GM21447 (cell line): ENCODE measurements at regions not wholly inside any gene's neighbourhood (a gene's known extent, or its start where the extent isn't known, plus 50 kb on each side); places are given as distances from the start of the nearest gene placed in this dataset.

Source experiments
- ATAC-seq: cut with Tn5 transposase; IDR thresholded peaks from one replicate; pipeline ENCODE4 v1.9.1; 2021; ENCODE audit not compliant: unreplicated experiment

GRCh38 chr21:31470896-31471694 lies 127.0 kb upstream of the TIAM1 start:
- ATAC-seq, result no peak

GRCh38 chr21:31460980-31461379 lies 116.9 kb upstream of the TIAM1 start:
- no peak for ATAC-seq

- no peak for ATAC-seq
Measured at GRCh38 chr21:31459457-31459856, 115.4 kb upstream of the TIAM1 start.

- no peak for ATAC-seq
Measured at GRCh38 chr21:31457675-31458074, 113.6 kb upstream of the TIAM1 start.

- no peak for ATAC-seq
Measured at GRCh38 chr21:31456201-31456600, 112.1 kb upstream of the TIAM1 start.

- no peak for ATAC-seq
Measured at GRCh38 chr21:31455506-31455905, 111.4 kb upstream of the TIAM1 start.

GRCh38 chr21:31450980-31451379 lies 106.9 kb upstream of the TIAM1 start:
- ATAC-seq, result no peak

GRCh38 chr21:31449921-31450535 lies 106.0 kb upstream of the TIAM1 start:
- ATAC-seq, result no peak

GRCh38 chr21:31448496-31448895 lies 104.4 kb upstream of the TIAM1 start:
- no peak for ATAC-seq

- no peak for ATAC-seq
Measured at GRCh38 chr21:31447505-31447904, 103.4 kb upstream of the TIAM1 start.

GRCh38 chr21:31446226-31446855 lies 102.3 kb upstream of the TIAM1 start:
- ATAC-seq, result no peak

- no peak for ATAC-seq
Measured at GRCh38 chr21:31445137-31445536, 101.1 kb upstream of the TIAM1 start.

GRCh38 chr21:31443736-31444521 lies 99.9 kb upstream of the TIAM1 start:
- no peak for ATAC-seq

GRCh38 chr21:31442339-31442738 lies 98.3 kb upstream of the TIAM1 start:
- ATAC-seq, result no peak

- ATAC-seq, result no peak
Measured at GRCh38 chr21:31429506-31429905, 85.4 kb upstream of the TIAM1 start.

GRCh38 chr21:31426235-31426797 lies 82.3 kb upstream of the TIAM1 start:
- ATAC-seq, result no peak

- ATAC-seq, result no peak
Measured at GRCh38 chr21:31425138-31425537, 81.1 kb upstream of the TIAM1 start.

- ATAC-seq, result no peak
Measured at GRCh38 chr21:31424058-31424457, 80.0 kb upstream of the TIAM1 start.

GRCh38 chr21:31420988-31421387 lies 76.9 kb upstream of the TIAM1 start:
- no peak for ATAC-seq

- no peak for ATAC-seq
Measured at GRCh38 chr21:31420354-31420753, 76.3 kb upstream of the TIAM1 start.

- ATAC-seq, result no peak
Measured at GRCh38 chr21:31418377-31419001, 74.4 kb upstream of the TIAM1 start.
